GM18508 (cell line): ENCODE measurements at regions not wholly inside any gene's neighbourhood (a gene's known extent, or its start where the extent isn't known, plus 50 kb on each side); places are given as distances from the start of the nearest gene placed in this dataset.
"Not testable (repeated sequence)": the region's sequence is repeated elsewhere in the genome, so short reads cannot be mapped to it uniquely, and the experiment has no call there.

Source experiments
- ATAC-seq: cut with Tn5 transposase; IDR thresholded peaks from one replicate; pipeline ENCODE4 v1.9.1; 2021; ENCODE audit warnings: moderate number of reproducible peaks; ENCODE audit not compliant: insufficient read depth, unreplicated experiment

- no peak for ATAC-seq
These were observed 367.9 kb downstream of the TFEC start for GRCh38 chr7:115662676-115663075.

- no peak for ATAC-seq
These were observed 368.4 kb downstream of the TFEC start for GRCh38 chr7:115662120-115662519.

- ATAC-seq, result no peak
These were observed 372.3 kb downstream of the TFEC start for GRCh38 chr7:115658223-115658622.

GRCh38 chr7:115654384-115655214 is 376.0 kb downstream of the TFEC start:
- ATAC-seq, result peak; percentile 75

- ATAC-seq, result no peak
These were observed 381.1 kb downstream of the TFEC start for GRCh38 chr7:115649429-115649828.

- no peak for ATAC-seq
These were observed 382.9 kb downstream of the TFEC start for GRCh38 chr7:115647712-115648111.

GRCh38 chr7:115642194-115642593 is 388.4 kb downstream of the TFEC start:
- no peak for ATAC-seq

- no peak for ATAC-seq
These were observed 391.7 kb downstream of the TFEC start for GRCh38 chr7:115638853-115639252.

- no peak for ATAC-seq
These were observed 393.4 kb downstream of the TFEC start for GRCh38 chr7:115637128-115637527.

- no peak for ATAC-seq
These were observed 394.7 kb downstream of the TFEC start for GRCh38 chr7:115635876-115636275.

GRCh38 chr7:115635376-115635775 is 395.2 kb downstream of the TFEC start:
- no peak for ATAC-seq

GRCh38 chr7:115634633-115635032 is 395.9 kb downstream of the TFEC start:
- ATAC-seq, result no peak

GRCh38 chr7:115632636-115633035 is 397.9 kb downstream of the TFEC start:
- ATAC-seq, result no peak

GRCh38 chr7:115631782-115632181 is 398.8 kb downstream of the TFEC start:
- no peak for ATAC-seq

GRCh38 chr7:115630049-115630448 is 400.5 kb downstream of the TFEC start:
- ATAC-seq, result no peak

GRCh38 chr7:115618676-115619075 is 411.9 kb downstream of the TFEC start:
- ATAC-seq, result no peak

GRCh38 chr7:115613836-115614235 is 416.7 kb downstream of the TFEC start:
- no peak for ATAC-seq

- no peak for ATAC-seq
These were observed 427.1 kb downstream of the TFEC start for GRCh38 chr7:115603416-115603815.

GRCh38 chr7:115600207-115600606 is 430.4 kb downstream of the TFEC start:
- ATAC-seq, result no peak

GRCh38 chr7:115599184-115599583 is 431.4 kb downstream of the TFEC start:
- not testable (repeated sequence) for ATAC-seq

GRCh38 chr7:115597220-115597619 is 433.3 kb downstream of the TFEC start:
- not testable (repeated sequence) for ATAC-seq

GRCh38 chr7:115593111-115593510 is 437.5 kb downstream of the TFEC start:
- no peak for ATAC-seq
